Fibroblast of skin of scalp (primary cell): ENCODE measurements at regions not wholly inside any gene's neighbourhood (a gene's known extent, or its start where the extent isn't known, plus 50 kb on each side); places are given as distances from the start of the nearest gene placed in this dataset.
A peak's percentile ranks its signal among the peaks of the same experiment; 100 is the strongest.
"Not testable (repeated sequence)": the region's sequence is repeated elsewhere in the genome, so short reads cannot be mapped to it uniquely, and the experiment has no call there.

Source experiments
- DNase-seq: peaks from one replicate; pipeline ENCODE4 v3.0.0-alpha.2; 2013

GRCh38 chr3:117863146-117863545 lies 1153.6 kb downstream of the TUSC7 start:
- no peak for DNase-seq

- DNase-seq: no peak
Measured at GRCh38 chr3:117865338-117865737, 1155.8 kb downstream of the TUSC7 start.

- peak; percentile 6 for DNase-seq
Measured at GRCh38 chr3:117868766-117869165, 1159.2 kb downstream of the TUSC7 start.

- DNase-seq: no peak
Measured at GRCh38 chr3:117871934-117872333, 1162.4 kb downstream of the TUSC7 start.

GRCh38 chr3:117872594-117873248 lies 1161.9 kb downstream of the IGSF11 start:
- DNase-seq: not testable (repeated sequence)

GRCh38 chr3:117873249-117873600 lies 1161.4 kb downstream of the IGSF11 start:
- DNase-seq: no peak

- DNase-seq: no peak
Measured at GRCh38 chr3:117874028-117874690, 1160.5 kb downstream of the IGSF11 start.

- no peak for DNase-seq
Measured at GRCh38 chr3:117874904-117875874, 1159.5 kb downstream of the IGSF11 start.

GRCh38 chr3:117875887-117876286 lies 1158.8 kb downstream of the IGSF11 start:
- DNase-seq: no peak

GRCh38 chr3:117880638-117881037 lies 1154.0 kb downstream of the IGSF11 start:
- DNase-seq: no peak

GRCh38 chr3:117881210-117881609 lies 1153.4 kb downstream of the IGSF11 start:
- no peak for DNase-seq

- DNase-seq: no peak
Measured at GRCh38 chr3:117885011-117885441, 1149.6 kb downstream of the IGSF11 start.

GRCh38 chr3:117886147-117886546 lies 1148.5 kb downstream of the IGSF11 start:
- no peak for DNase-seq

- DNase-seq: no peak
Measured at GRCh38 chr3:117887031-117887430, 1147.6 kb downstream of the IGSF11 start.

- DNase-seq: peak; percentile 29
Measured at GRCh38 chr3:117887901-117888300, 1146.7 kb downstream of the IGSF11 start.

GRCh38 chr3:117892431-117892841 lies 1142.2 kb downstream of the IGSF11 start:
- DNase-seq: peak; percentile 27

- peak; percentile 22 for DNase-seq
Measured at GRCh38 chr3:117893001-117893400, 1141.6 kb downstream of the IGSF11 start.

- peak; percentile 20 for DNase-seq
Measured at GRCh38 chr3:117893638-117894037, 1141.0 kb downstream of the IGSF11 start.

- DNase-seq: no peak
Measured at GRCh38 chr3:117898722-117899522, 1135.7 kb downstream of the IGSF11 start.

- peak; percentile 93 for DNase-seq
Measured at GRCh38 chr3:117903226-117903625, 1131.4 kb downstream of the IGSF11 start.

GRCh38 chr3:117910820-117911521 lies 1123.7 kb downstream of the IGSF11 start:
- no peak for DNase-seq

GRCh38 chr3:117912352-117912751 lies 1122.3 kb downstream of the IGSF11 start:
- DNase-seq: no peak
